ENCODE measurements at regions not wholly inside any gene's neighbourhood (a gene's known extent, or its start where the extent isn't known, plus 50 kb on each side); places are given as distances from the start of the nearest gene placed in this dataset.

GRCh38 chr11:115653926-115654325 is 149.7 kb upstream of the CADM1 start:
- Histone ChIP-seq H3K4me3 (ENCODE audit: low read depth, low read length) (no peak overlapping the region), H3K4me1 (ENCODE audit: control insufficient read depth in 1 of 2, insufficient read depth in 2 of 2, low read length in 2 of 2) (peaks cover under 1% of the 10 kb centered on the region in 2 experiments), H2BK120ac (ENCODE audit: insufficient read depth, low read length, poor library complexity) (no peak overlapping the region), H4K91ac (ENCODE audit: low read depth, low read length) (no peak overlapping the region), H3K27me3 (ENCODE audit: insufficient read depth, low read length) (peaks cover 5% of the 10 kb centered on the region), H2AFZ (ENCODE audit: insufficient read depth, low read length, poor library complexity) (no peak overlapping the region), H2BK12ac (ENCODE audit: low read length) (no peak overlapping the region), H2BK5ac (ENCODE audit: low read depth, low read length, poor library complexity) (no peak overlapping the region), H3K14ac (ENCODE audit: low read length) (no peak overlapping the region), H3K18ac (ENCODE audit: low read length) (no peak overlapping the region), H3K4ac (ENCODE audit: low read depth, low read length) (no peak overlapping the region), H3K36me3 (ENCODE audit: control insufficient read depth in 1 of 2, insufficient read depth in 2 of 2, low read length in 2 of 2) (no peaks in the 10 kb centered on the region), H3K9ac (ENCODE audit: low read length) (no peak overlapping the region), H2AK5ac (ENCODE audit: low read length) (no peak overlapping the region), H3K4me2 (ENCODE audit: low read length) (no peak overlapping the region), H3K9me3 (ENCODE audit: insufficient read depth, low read depth, low read length) (peaks cover 2% of the 10 kb centered on the region), H4K8ac (ENCODE audit: low read depth, low read length) (no peak overlapping the region), H3K27ac (ENCODE audit: low read depth, low read length) (no peak overlapping the region), H4K12ac (ENCODE audit: low read depth, low read length) (no peak overlapping the region), H3K79me2 (ENCODE audit: control insufficient read depth, insufficient read depth, low read length, poor library complexity) (no peaks in the 10 kb centered on the region), H3K23ac (ENCODE audit: low read length) (no peak overlapping the region), H3K79me1 (ENCODE audit: low read length) (no peaks in the 10 kb centered on the region)
- peak in 1 of 2 donors; percentile 12 for DNase-seq
- no CpG with 5 or more reads among the region's 13 CpGs for WGBS (ENCODE audit: extremely low coverage, insufficient coverage, insufficient read length)

GRCh38 chr11:115653076-115653475 is 148.9 kb upstream of the CADM1 start:
- peaks cover 5% of the 10 kb centered on the region for H3K27me3 ChIP-seq (ENCODE audit: insufficient read depth, low read length)
- no peak overlapping the region for H3K14ac ChIP-seq (ENCODE audit: low read length)
- H3K36me3 ChIP-seq (ENCODE audit: control insufficient read depth in 1 of 2, insufficient read depth in 2 of 2, low read length in 2 of 2): no peaks in the 10 kb centered on the region
- no peaks in the 10 kb centered on the region for H3K79me2 ChIP-seq (ENCODE audit: control insufficient read depth, insufficient read depth, low read length, poor library complexity)
- H4K91ac ChIP-seq (ENCODE audit: low read depth, low read length): no peak overlapping the region
- peaks cover 2% of the 10 kb centered on the region for H3K9me3 ChIP-seq (ENCODE audit: insufficient read depth, low read depth, low read length)
- H2BK5ac ChIP-seq (ENCODE audit: low read depth, low read length, poor library complexity): no peak overlapping the region
- H3K4me1 ChIP-seq (ENCODE audit: control insufficient read depth in 1 of 2, insufficient read depth in 2 of 2, low read length in 2 of 2): no peaks in the 10 kb centered on the region
- H3K18ac ChIP-seq (ENCODE audit: low read length): no peak overlapping the region
- H3K4me3 ChIP-seq (ENCODE audit: low read depth, low read length): no peak overlapping the region
- H2AK5ac ChIP-seq (ENCODE audit: low read length): no peak overlapping the region
- no peak overlapping the region for H3K4ac ChIP-seq (ENCODE audit: low read depth, low read length)
- no peak overlapping the region for H2AFZ ChIP-seq (ENCODE audit: insufficient read depth, low read length, poor library complexity)
- no peak overlapping the region for H3K23ac ChIP-seq (ENCODE audit: low read length)
- H2BK120ac ChIP-seq (ENCODE audit: insufficient read depth, low read length, poor library complexity): no peak overlapping the region
- H3K4me2 ChIP-seq (ENCODE audit: low read length): no peak overlapping the region
- no peak overlapping the region for H2BK12ac ChIP-seq (ENCODE audit: low read length)
- no peak for DNase-seq
- H4K12ac ChIP-seq (ENCODE audit: low read depth, low read length): no peak overlapping the region
- no CpG with 5 or more reads among the region's 1 CpG for WGBS (ENCODE audit: extremely low coverage, insufficient coverage, insufficient read length)
- H3K27ac ChIP-seq (ENCODE audit: low read depth, low read length): no peak overlapping the region
- no peak overlapping the region for H4K8ac ChIP-seq (ENCODE audit: low read depth, low read length)
- no peak overlapping the region for H3K9ac ChIP-seq (ENCODE audit: low read length)
- H3K79me1 ChIP-seq (ENCODE audit: low read length): no peaks in the 10 kb centered on the region

- no peak overlapping the region for H3K14ac ChIP-seq (ENCODE audit: low read length)
- no peak overlapping the region for H4K91ac ChIP-seq (ENCODE audit: low read depth, low read length)
- no peak overlapping the region for H3K4ac ChIP-seq (ENCODE audit: low read depth, low read length)
- H3K9me3 ChIP-seq (ENCODE audit: insufficient read depth, low read depth, low read length): peaks cover 2% of the 10 kb centered on the region
- peaks cover 5% of the 10 kb centered on the region for H3K27me3 ChIP-seq (ENCODE audit: insufficient read depth, low read length)
- H2AFZ ChIP-seq (ENCODE audit: insufficient read depth, low read length, poor library complexity): no peak overlapping the region
- no peaks in the 10 kb centered on the region for H3K4me1 ChIP-seq (ENCODE audit: control insufficient read depth in 1 of 2, insufficient read depth in 2 of 2, low read length in 2 of 2)
- H4K12ac ChIP-seq (ENCODE audit: low read depth, low read length): no peak overlapping the region
- H3K4me3 ChIP-seq (ENCODE audit: low read depth, low read length): no peak overlapping the region
- H2BK12ac ChIP-seq (ENCODE audit: low read length): no peak overlapping the region
- no peak overlapping the region for H3K4me2 ChIP-seq (ENCODE audit: low read length)
- H2AK5ac ChIP-seq (ENCODE audit: low read length): no peak overlapping the region
- no peak overlapping the region for H2BK120ac ChIP-seq (ENCODE audit: insufficient read depth, low read length, poor library complexity)
- no peaks in the 10 kb centered on the region for H3K79me1 ChIP-seq (ENCODE audit: low read length)
- H3K23ac ChIP-seq (ENCODE audit: low read length): no peak overlapping the region
- H3K9ac ChIP-seq (ENCODE audit: low read length): no peak overlapping the region
- no peak overlapping the region for H4K8ac ChIP-seq (ENCODE audit: low read depth, low read length)
- H3K36me3 ChIP-seq (ENCODE audit: control insufficient read depth in 1 of 2, insufficient read depth in 2 of 2, low read length in 2 of 2): no peaks in the 10 kb centered on the region
- no peak overlapping the region for H3K27ac ChIP-seq (ENCODE audit: low read depth, low read length)
- no CpG with 5 or more reads among the region's 8 CpGs for WGBS (ENCODE audit: extremely low coverage, insufficient coverage, insufficient read length)
- H3K18ac ChIP-seq (ENCODE audit: low read length): no peak overlapping the region
- H3K79me2 ChIP-seq (ENCODE audit: control insufficient read depth, insufficient read depth, low read length, poor library complexity): no peaks in the 10 kb centered on the region
- no peak overlapping the region for H2BK5ac ChIP-seq (ENCODE audit: low read depth, low read length, poor library complexity)
- DNase-seq: no peak
Observed at GRCh38 chr11:115652496-115652895, 148.3 kb upstream of the CADM1 start.

DNA sequence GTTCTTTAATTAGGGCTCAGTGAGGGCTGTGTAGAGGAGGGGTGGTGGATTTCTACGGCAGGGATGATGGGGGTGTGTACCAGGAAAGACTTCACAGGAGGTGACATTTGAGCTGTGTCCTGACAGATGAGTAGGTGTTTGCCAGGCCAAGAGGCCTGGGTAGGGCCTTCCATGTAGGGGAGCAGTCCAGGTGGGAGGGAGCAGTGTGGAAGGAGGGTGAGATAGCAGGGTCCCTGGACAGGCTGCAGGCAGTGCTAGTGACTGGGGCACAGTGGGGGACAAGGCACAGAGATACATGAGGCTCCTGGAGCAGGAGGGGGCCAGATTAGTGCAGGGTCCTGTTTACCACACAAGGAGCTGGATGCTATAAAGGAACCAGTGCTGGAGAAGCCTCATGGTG is 147.9 kb upstream of the CADM1 start:
- WGBS (ENCODE audit: extremely low coverage, insufficient coverage, insufficient read length): no CpG with 5 or more reads among the region's 1 CpG
- H4K8ac ChIP-seq (ENCODE audit: low read depth, low read length): no peak overlapping the region
- H3K27ac ChIP-seq (ENCODE audit: low read depth, low read length): no peak overlapping the region
- no peaks in the 10 kb centered on the region for H3K36me3 ChIP-seq (ENCODE audit: control insufficient read depth in 1 of 2, insufficient read depth in 2 of 2, low read length in 2 of 2)
- H4K12ac ChIP-seq (ENCODE audit: low read depth, low read length): no peak overlapping the region
- peaks cover 5% of the 10 kb centered on the region for H3K27me3 ChIP-seq (ENCODE audit: insufficient read depth, low read length)
- no peak overlapping the region for H3K23ac ChIP-seq (ENCODE audit: low read length)
- H3K9ac ChIP-seq (ENCODE audit: low read length): no peak overlapping the region
- no peaks in the 10 kb centered on the region for H3K79me1 ChIP-seq (ENCODE audit: low read length)
- H2AK5ac ChIP-seq (ENCODE audit: low read length): no peak overlapping the region
- no peak overlapping the region for H2BK12ac ChIP-seq (ENCODE audit: low read length)
- H3K4ac ChIP-seq (ENCODE audit: low read depth, low read length): no peak overlapping the region
- H2BK120ac ChIP-seq (ENCODE audit: insufficient read depth, low read length, poor library complexity): no peak overlapping the region
- no peak for DNase-seq
- H3K18ac ChIP-seq (ENCODE audit: low read length): no peak overlapping the region
- H3K79me2 ChIP-seq (ENCODE audit: control insufficient read depth, insufficient read depth, low read length, poor library complexity): no peaks in the 10 kb centered on the region
- no peak overlapping the region for H2AFZ ChIP-seq (ENCODE audit: insufficient read depth, low read length, poor library complexity)
- no peak overlapping the region for H3K14ac ChIP-seq (ENCODE audit: low read length)
- H4K91ac ChIP-seq (ENCODE audit: low read depth, low read length): no peak overlapping the region
- H3K9me3 ChIP-seq (ENCODE audit: insufficient read depth, low read depth, low read length): peaks cover 2% of the 10 kb centered on the region
- H3K4me3 ChIP-seq (ENCODE audit: low read depth, low read length): no peak overlapping the region
- no peak overlapping the region for H2BK5ac ChIP-seq (ENCODE audit: low read depth, low read length, poor library complexity)
- no peaks in the 10 kb centered on the region for H3K4me1 ChIP-seq (ENCODE audit: control insufficient read depth in 1 of 2, insufficient read depth in 2 of 2, low read length in 2 of 2)
- H3K4me2 ChIP-seq (ENCODE audit: low read length): no peak overlapping the region

All from trophoblast cell (in vitro differentiated cells and primary cell).